ENCODE measurements at regions not wholly inside any gene's neighbourhood (a gene's known extent, or its start where the extent isn't known, plus 50 kb on each side); places are given as distances from the start of the nearest gene placed in this dataset.

DNA sequence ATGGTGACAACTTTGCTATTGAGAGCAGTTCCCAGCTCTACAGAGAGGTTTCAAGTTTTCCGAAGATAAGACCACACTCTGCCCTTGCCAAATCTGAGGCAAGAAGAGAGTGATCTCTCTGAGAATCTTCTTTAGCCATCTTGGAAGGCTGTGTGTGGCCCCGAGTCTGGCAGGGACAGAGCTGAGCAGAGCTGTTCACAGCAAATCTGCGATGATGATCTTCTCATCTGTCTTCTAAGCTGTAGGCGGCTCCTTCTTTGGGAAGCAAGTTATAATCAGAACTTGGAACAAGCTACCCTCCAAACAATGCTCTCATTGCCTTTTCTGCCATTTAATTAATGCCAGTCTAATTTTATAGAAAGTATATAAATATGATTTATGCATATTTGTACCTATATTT lies 379.0 kb upstream of the MEF2C start:
- TF ChIP-seq ZNF274 (IDR thresholded peaks at IDR 0.05; ENCODE audit: low read depth, low read length) = no peak
- no peak for TF ChIP-seq SUZ12 (IDR thresholded peaks at IDR 0.05; ENCODE audit: extremely low read depth, insufficient read depth, insufficient read length)
- TF ChIP-seq YY1 (IDR thresholded peaks at IDR 0.05; ENCODE audit: insufficient read depth, insufficient read length) = no peak

Data from NT2/D1 (cell line).